ENCODE measurements at regions not wholly inside any gene's neighbourhood (a gene's known extent, or its start where the extent isn't known, plus 50 kb on each side); places are given as distances from the start of the nearest gene placed in this dataset.
A peak's percentile ranks its signal among the peaks of the same experiment; 100 is the strongest.

GRCh38 chr3:22111226-22111625, 360.2 kb upstream of the ZNF385D start:
- no peaks in the 10 kb centered on the region for H3K9me3 ChIP-seq
- H3K4me3 ChIP-seq = no peak overlapping the region
- no peaks in the 10 kb centered on the region for H3K36me3 ChIP-seq
- TF ChIP-seq, protein P1, sequence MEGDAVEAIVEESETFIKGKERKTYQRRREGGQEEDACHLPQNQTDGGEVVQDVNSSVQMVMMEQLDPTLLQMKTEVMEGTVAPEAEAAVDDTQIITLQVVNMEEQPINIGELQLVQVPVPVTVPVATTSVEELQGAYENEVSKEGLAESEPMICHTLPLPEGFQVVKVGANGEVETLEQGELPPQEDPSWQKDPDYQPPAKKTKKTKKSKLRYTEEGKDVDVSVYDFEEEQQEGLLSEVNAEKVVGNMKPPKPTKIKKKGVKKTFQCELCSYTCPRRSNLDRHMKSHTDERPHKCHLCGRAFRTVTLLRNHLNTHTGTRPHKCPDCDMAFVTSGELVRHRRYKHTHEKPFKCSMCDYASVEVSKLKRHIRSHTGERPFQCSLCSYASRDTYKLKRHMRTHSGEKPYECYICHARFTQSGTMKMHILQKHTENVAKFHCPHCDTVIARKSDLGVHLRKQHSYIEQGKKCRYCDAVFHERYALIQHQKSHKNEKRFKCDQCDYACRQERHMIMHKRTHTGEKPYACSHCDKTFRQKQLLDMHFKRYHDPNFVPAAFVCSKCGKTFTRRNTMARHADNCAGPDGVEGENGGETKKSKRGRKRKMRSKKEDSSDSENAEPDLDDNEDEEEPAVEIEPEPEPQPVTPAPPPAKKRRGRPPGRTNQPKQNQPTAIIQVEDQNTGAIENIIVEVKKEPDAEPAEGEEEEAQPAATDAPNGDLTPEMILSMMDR (IDR thresholded peaks at IDR 0.05) = no peak
- no peak overlapping the region for H3K27ac ChIP-seq
- no peaks in the 10 kb centered on the region for H3K27me3 ChIP-seq
- no peak for DNase-seq (ENCODE audit: low spot score)
- no peaks in the 10 kb centered on the region for H3K4me1 ChIP-seq

DNA sequence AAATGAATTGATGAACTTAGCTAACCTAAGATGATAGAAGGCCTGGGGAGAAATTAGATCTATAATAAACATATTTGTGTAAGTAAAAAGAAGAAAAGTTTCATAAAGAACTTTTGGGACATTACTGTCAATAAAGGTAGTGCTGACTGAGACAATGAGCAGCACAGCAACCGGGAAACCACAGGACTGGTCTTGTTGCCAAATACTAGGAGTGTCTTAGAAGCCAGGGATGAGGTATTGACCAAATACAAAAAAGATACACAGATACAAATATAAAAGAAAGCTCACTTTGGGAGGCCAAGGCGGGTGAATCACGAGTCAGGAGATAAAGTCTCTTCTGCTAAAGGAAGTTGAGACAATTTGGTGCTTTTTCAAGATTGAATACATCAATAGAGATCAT, 362.4 kb upstream of the ZNF385D start:
- no peaks in the 10 kb centered on the region for H3K36me3 ChIP-seq
- no peaks in the 10 kb centered on the region for H3K9me3 ChIP-seq

DNA sequence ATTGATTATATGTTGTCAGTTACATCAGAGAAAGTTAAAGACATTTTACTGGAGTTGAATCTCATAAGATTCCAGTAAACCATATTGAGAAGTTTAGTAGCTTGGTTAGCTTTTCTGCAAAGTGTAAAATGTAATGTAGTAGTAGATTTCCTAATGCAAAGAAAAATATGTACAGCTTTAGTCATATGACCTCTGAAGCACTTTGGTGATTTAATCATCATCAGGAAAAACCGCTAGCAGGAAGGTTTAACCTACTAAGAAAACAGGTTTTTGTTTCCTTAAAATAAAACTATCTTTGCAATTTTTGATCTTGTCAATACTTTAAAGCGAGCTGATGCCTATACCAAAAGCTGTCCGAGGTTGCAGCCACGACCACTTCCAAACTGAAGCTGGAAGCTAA, 364.6 kb upstream of the ZNF385D start:
- no peaks in the 10 kb centered on the region for H3K27me3 ChIP-seq
- no peak for DNase-seq (ENCODE audit: low spot score)
- H3K4me1 ChIP-seq = no peaks in the 10 kb centered on the region
- no peak overlapping the region for H3K4me3 ChIP-seq
- H3K27ac ChIP-seq = no peak overlapping the region
- no peaks in the 10 kb centered on the region for H3K36me3 ChIP-seq
- no peaks in the 10 kb centered on the region for H3K9me3 ChIP-seq
- TF ChIP-seq, protein P1 (IDR thresholded peaks at IDR 0.05) = no peak

More for the DNA sequence above, 362.4 kb upstream of the ZNF385D start:
- H3K4me3 ChIP-seq = no peak overlapping the region
- no peaks in the 10 kb centered on the region for H3K27me3 ChIP-seq
- H3K27ac ChIP-seq = no peak overlapping the region
- no peaks in the 10 kb centered on the region for H3K4me1 ChIP-seq
- DNase-seq (ENCODE audit: low spot score) = no peak
- TF ChIP-seq, protein P1 (IDR thresholded peaks at IDR 0.05) = no peak

DNA sequence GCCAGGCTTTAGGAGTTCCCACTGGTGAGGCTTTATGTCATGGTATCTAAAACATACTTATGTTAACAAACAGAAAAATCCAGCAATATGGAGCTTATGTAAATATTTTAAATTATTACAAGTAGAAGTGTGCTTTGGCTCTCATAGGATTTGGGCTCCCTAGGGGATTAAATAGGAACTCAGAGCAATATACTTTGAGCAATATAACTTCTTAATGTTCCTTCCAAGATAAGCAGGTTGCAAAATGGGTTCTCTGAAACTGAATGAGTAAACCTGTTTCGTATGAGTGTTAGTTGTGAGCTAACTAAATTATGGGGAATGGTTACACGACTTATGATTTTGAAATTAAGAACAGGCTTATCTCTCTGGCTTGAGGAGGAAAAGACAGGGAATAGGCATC, 366.1 kb upstream of the ZNF385D start:
- no peak for DNase-seq (ENCODE audit: low spot score)
- Histone ChIP-seq H3K9me3 (no peaks in the 10 kb centered on the region), H3K27me3 (no peaks in the 10 kb centered on the region), H3K27ac (no peak overlapping the region), H3K4me3 (no peak overlapping the region), H3K36me3 (no peaks in the 10 kb centered on the region), H3K4me1 (no peaks in the 10 kb centered on the region)
- TF ChIP-seq, protein P1 (IDR thresholded peaks at IDR 0.05) = no peak

DNA sequence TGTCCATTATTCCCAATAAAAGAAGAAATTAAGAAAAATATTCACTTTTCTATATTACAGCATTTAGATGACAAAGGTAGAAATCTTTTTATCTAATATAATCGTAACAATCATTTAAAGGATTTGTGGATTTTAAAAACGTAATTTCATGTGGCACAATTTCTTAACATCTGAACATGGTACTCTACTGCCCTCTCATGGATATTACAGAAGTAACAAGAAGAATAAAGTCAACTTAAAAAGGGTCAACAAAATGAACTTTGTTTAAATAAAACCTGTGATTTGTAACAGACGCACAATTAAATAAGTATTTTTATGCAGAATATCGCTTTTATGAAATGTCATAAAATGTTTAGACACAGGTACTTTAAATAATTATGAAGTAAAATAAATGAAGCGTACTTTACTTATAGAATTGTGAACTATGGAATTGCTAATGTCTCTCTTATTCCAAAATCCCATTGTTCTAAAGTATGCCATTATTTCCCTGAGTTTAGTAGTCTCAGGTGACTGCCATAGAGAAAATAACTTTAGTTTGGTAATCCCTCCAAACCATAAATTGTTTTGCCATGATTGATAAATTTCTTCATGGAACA, 366.8 kb upstream of the ZNF385D start:
- H3K4me3 ChIP-seq = no peak overlapping the region
- DNase-seq (ENCODE audit: low spot score) = no peak
- no peaks in the 10 kb centered on the region for H3K27me3 ChIP-seq
- TF ChIP-seq, protein P1 (IDR thresholded peaks at IDR 0.05) = peak; percentile 39 to 72
- no peaks in the 10 kb centered on the region for H3K9me3 ChIP-seq
- H3K27ac ChIP-seq = no peak overlapping the region
- no peaks in the 10 kb centered on the region for H3K4me1 ChIP-seq
- H3K36me3 ChIP-seq = no peaks in the 10 kb centered on the region

DNA sequence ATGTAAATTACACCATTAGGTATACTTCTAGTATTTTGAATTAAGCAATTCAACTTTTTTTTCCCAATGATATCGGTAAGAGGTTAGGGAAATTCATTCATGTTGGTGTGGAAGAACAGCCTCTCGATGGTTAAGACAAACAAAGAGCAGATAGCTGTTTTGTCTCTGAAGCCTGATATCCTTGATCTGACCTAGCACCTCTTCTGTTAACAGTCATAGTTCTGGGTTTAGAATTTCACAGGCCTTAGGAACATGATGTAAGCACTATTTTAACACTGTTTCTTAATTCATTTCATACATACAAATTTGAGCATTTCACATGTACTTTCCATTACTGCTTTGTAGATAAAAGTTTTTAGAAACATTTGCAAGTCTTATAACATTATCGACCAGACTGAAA, 367.5 kb upstream of the ZNF385D start:
- H3K27me3 ChIP-seq = no peaks in the 10 kb centered on the region
- no peaks in the 10 kb centered on the region for H3K4me1 ChIP-seq
- no peak overlapping the region for H3K4me3 ChIP-seq
- TF ChIP-seq, protein P1 (IDR thresholded peaks at IDR 0.05) = no peak
- no peak for DNase-seq (ENCODE audit: low spot score)
- H3K36me3 ChIP-seq = no peaks in the 10 kb centered on the region
- H3K9me3 ChIP-seq = no peaks in the 10 kb centered on the region
- H3K27ac ChIP-seq = no peak overlapping the region
